ENCODE measurements at regions not wholly inside any gene's neighbourhood (a gene's known extent, or its start where the extent isn't known, plus 50 kb on each side); places are given as distances from the start of the nearest gene placed in this dataset.

DNA sequence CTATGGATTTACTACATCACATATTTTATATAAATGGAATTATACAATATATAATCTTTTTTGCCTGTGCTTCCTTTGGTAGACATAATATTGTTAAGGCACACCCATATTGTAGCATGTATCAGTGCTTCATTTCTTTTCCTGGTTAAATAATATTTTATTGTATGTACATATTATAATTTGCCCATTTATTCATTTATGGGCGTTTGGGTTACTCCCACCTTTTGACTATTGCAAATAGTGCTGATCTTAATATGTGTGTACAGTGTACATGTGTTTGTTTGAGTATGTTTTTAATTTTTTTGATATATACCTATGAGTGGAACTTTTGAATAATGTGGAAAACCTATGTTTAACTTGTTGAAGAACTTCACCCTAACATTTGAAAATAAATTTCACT, 804.2 kb downstream of the DHX35 start:
- Histone ChIP-seq H3K4me3 (ENCODE audit: low read depth, low read length) (no peak overlapping the region), H3K27ac (ENCODE audit: extremely low read depth, low read depth, low read length) (no peak overlapping the region), H3K9me3 (ENCODE audit: control insufficient read depth, insufficient read depth, low read depth, low read length) (no peaks in the 10 kb centered on the region), H3K4me1 (ENCODE audit: control insufficient read depth, insufficient read depth, low read length) (no peaks in the 10 kb centered on the region), H3K36me3 (ENCODE audit: control insufficient read depth in 2 of 2, insufficient read depth in 1 of 2, low read length in 2 of 2) (no peaks in the 10 kb centered on the region)
- POLR2A ChIA-PET = no interaction called here
- TF ChIP-seq ZNF19 (tag by site-specific recombination; IDR thresholded peaks at IDR 0.05; ENCODE audit: low read depth) (no peak), GLI2 (tag by site-specific recombination; IDR thresholded peaks at IDR 0.05; ENCODE audit: borderline replicate concordance, low read depth) (no peak), KLF16 (tag by site-specific recombination; IDR thresholded peaks at IDR 0.05) (no peak), ZNF2 (tag by site-specific recombination; IDR thresholded peaks at IDR 0.05) (no peak), SCRT1 (tag by site-specific recombination; IDR thresholded peaks at IDR 0.05; ENCODE audit: borderline replicate concordance) (no peak), ZNF433 (tag by site-specific recombination; IDR thresholded peaks at IDR 0.05; ENCODE audit: low read depth) (no peak)
- TF ChIP-seq, protein P1, sequence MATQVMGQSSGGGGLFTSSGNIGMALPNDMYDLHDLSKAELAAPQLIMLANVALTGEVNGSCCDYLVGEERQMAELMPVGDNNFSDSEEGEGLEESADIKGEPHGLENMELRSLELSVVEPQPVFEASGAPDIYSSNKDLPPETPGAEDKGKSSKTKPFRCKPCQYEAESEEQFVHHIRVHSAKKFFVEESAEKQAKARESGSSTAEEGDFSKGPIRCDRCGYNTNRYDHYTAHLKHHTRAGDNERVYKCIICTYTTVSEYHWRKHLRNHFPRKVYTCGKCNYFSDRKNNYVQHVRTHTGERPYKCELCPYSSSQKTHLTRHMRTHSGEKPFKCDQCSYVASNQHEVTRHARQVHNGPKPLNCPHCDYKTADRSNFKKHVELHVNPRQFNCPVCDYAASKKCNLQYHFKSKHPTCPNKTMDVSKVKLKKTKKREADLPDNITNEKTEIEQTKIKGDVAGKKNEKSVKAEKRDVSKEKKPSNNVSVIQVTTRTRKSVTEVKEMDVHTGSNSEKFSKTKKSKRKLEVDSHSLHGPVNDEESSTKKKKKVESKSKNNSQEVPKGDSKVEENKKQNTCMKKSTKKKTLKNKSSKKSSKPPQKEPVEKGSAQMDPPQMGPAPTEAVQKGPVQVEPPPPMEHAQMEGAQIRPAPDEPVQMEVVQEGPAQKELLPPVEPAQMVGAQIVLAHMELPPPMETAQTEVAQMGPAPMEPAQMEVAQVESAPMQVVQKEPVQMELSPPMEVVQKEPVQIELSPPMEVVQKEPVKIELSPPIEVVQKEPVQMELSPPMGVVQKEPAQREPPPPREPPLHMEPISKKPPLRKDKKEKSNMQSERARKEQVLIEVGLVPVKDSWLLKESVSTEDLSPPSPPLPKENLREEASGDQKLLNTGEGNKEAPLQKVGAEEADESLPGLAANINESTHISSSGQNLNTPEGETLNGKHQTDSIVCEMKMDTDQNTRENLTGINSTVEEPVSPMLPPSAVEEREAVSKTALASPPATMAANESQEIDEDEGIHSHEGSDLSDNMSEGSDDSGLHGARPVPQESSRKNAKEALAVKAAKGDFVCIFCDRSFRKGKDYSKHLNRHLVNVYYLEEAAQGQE (tag by site-specific recombination; IDR thresholded peaks at IDR 0.05) = no peak
- TF ChIP-seq, protein P2, sequence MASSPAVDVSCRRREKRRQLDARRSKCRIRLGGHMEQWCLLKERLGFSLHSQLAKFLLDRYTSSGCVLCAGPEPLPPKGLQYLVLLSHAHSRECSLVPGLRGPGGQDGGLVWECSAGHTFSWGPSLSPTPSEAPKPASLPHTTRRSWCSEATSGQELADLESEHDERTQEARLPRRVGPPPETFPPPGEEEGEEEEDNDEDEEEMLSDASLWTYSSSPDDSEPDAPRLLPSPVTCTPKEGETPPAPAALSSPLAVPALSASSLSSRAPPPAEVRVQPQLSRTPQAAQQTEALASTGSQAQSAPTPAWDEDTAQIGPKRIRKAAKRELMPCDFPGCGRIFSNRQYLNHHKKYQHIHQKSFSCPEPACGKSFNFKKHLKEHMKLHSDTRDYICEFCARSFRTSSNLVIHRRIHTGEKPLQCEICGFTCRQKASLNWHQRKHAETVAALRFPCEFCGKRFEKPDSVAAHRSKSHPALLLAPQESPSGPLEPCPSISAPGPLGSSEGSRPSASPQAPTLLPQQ (tag by site-specific recombination; IDR thresholded peaks at IDR 0.05) = no peak
- CTCF ChIA-PET = interaction anchor here (0.7 kb wide), 1 partner anchor 590 kb away, joined by 3 read pairs; no protein-coding TSS in a partner anchor

DNA sequence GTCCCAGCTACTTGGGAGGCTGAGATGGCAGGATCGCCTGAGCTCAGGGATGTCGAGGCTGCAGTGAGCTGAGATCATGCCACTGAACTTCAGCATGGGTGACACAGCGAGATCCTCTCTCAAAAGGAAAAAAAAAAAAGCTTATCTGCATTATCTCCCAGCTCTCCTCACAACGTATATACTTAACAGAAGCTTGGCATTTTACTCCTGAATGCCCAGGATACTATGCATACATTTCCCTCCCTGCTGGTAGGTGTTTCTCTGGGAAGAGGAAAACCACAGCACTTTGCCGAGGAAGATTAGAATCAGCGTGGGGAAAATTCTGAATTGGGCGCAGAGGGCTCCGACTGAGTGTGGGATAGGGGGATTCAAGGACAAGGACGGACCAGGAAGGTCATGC, 800.6 kb downstream of the DHX35 start:
- POLR2A ChIA-PET = no interaction called here
- H3K4me3 ChIP-seq (ENCODE audit: low read depth, low read length) = no peak overlapping the region
- CTCF ChIA-PET = interaction anchor here (0.6 kb wide), 1 partner anchor 1184 kb away, joined by 3 read pairs; no protein-coding TSS in a partner anchor
- TF ChIP-seq KLF16 (tag by site-specific recombination; IDR thresholded peaks at IDR 0.05) (no peak), ZNF623 (tag by site-specific recombination; IDR thresholded peaks at IDR 0.05) (no peak), SCRT1 (tag by site-specific recombination; IDR thresholded peaks at IDR 0.05; ENCODE audit: borderline replicate concordance) (no peak), ZNF202 (tag by site-specific recombination; IDR thresholded peaks at IDR 0.05; ENCODE audit: borderline replicate concordance) (no peak), ZNF624 (tag by site-specific recombination; IDR thresholded peaks at IDR 0.05) (no peak), ZNF426 (tag by site-specific recombination; IDR thresholded peaks at IDR 0.05) (no peak), SP2 (tag by site-specific recombination; IDR thresholded peaks at IDR 0.05) (no peak), ZNF529 (tag by site-specific recombination; IDR thresholded peaks at IDR 0.05; ENCODE audit: insufficient replicate concordance) (no peak), ZNF501 (tag by site-specific recombination; IDR thresholded peaks at IDR 0.05) (no peak), PRDM1 (tag by site-specific recombination; IDR thresholded peaks at IDR 0.05) (no peak), ZNF514 (tag by site-specific recombination; IDR thresholded peaks at IDR 0.05) (no peak), ZNF791 (tag by site-specific recombination; IDR thresholded peaks at IDR 0.05) (no peak)
- TF ChIP-seq, protein P3, sequence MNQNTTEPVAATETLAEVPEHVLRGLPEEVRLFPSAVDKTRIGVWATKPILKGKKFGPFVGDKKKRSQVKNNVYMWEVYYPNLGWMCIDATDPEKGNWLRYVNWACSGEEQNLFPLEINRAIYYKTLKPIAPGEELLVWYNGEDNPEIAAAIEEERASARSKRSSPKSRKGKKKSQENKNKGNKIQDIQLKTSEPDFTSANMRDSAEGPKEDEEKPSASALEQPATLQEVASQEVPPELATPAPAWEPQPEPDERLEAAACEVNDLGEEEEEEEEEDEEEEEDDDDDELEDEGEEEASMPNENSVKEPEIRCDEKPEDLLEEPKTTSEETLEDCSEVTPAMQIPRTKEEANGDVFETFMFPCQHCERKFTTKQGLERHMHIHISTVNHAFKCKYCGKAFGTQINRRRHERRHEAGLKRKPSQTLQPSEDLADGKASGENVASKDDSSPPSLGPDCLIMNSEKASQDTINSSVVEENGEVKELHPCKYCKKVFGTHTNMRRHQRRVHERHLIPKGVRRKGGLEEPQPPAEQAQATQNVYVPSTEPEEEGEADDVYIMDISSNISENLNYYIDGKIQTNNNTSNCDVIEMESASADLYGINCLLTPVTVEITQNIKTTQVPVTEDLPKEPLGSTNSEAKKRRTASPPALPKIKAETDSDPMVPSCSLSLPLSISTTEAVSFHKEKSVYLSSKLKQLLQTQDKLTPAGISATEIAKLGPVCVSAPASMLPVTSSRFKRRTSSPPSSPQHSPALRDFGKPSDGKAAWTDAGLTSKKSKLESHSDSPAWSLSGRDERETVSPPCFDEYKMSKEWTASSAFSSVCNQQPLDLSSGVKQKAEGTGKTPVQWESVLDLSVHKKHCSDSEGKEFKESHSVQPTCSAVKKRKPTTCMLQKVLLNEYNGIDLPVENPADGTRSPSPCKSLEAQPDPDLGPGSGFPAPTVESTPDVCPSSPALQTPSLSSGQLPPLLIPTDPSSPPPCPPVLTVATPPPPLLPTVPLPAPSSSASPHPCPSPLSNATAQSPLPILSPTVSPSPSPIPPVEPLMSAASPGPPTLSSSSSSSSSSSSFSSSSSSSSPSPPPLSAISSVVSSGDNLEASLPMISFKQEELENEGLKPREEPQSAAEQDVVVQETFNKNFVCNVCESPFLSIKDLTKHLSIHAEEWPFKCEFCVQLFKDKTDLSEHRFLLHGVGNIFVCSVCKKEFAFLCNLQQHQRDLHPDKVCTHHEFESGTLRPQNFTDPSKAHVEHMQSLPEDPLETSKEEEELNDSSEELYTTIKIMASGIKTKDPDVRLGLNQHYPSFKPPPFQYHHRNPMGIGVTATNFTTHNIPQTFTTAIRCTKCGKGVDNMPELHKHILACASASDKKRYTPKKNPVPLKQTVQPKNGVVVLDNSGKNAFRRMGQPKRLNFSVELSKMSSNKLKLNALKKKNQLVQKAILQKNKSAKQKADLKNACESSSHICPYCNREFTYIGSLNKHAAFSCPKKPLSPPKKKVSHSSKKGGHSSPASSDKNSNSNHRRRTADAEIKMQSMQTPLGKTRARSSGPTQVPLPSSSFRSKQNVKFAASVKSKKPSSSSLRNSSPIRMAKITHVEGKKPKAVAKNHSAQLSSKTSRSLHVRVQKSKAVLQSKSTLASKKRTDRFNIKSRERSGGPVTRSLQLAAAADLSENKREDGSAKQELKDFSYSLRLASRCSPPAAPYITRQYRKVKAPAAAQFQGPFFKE (tag by site-specific recombination; IDR thresholded peaks at IDR 0.05; ENCODE audit: borderline replicate concordance) = no peak
- TF ChIP-seq, protein P4, sequence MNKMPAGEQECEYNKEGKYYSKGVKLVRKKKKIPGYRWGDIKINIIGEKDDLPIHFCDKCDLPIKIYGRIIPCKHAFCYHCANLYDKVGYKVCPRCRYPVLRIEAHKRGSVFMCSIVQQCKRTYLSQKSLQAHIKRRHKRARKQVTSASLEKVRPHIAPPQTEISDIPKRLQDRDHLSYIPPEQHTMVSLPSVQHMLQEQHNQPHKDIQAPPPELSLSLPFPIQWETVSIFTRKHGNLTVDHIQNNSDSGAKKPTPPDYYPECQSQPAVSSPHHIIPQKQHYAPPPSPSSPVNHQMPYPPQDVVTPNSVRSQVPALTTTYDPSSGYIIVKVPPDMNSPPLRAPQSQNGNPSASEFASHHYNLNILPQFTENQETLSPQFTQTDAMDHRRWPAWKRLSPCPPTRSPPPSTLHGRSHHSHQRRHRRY (tag by site-specific recombination; IDR thresholded peaks at IDR 0.05) = no peak
- H3K9me3 ChIP-seq (ENCODE audit: control insufficient read depth, insufficient read depth, low read depth, low read length) = no peaks in the 10 kb centered on the region
- H3K36me3 ChIP-seq (ENCODE audit: control insufficient read depth in 2 of 2, insufficient read depth in 1 of 2, low read length in 2 of 2) = no peaks in the 10 kb centered on the region
- H3K27ac ChIP-seq (ENCODE audit: extremely low read depth, low read depth, low read length) = no peak overlapping the region
- no peaks in the 10 kb centered on the region for H3K4me1 ChIP-seq (ENCODE audit: control insufficient read depth, insufficient read depth, low read length)

All from HEK293 (cell line).